Bronchial epithelial cell (primary cell): ENCODE measurements at regions not wholly inside any gene's neighbourhood (a gene's known extent, or its start where the extent isn't known, plus 50 kb on each side); places are given as distances from the start of the nearest gene placed in this dataset.
A peak's percentile ranks its signal among the peaks of the same experiment; 100 is the strongest.

ENCODE experiments used
- DNase-seq: peaks from one replicate; pipeline ENCODE4 v3.0.0-alpha.2; 2010; ENCODE audit warnings: low read depth
- FAIRE-seq: peaks from 2 replicates; lab custom pipeline; 2011; peaks lifted over from hg19 to GRCh38; lab: Jason Lieb, UNC
- H3K27me3 ChIP-seq: 2 replicates; pipeline ENCODE4 v1.5.1; 2011; ENCODE audit warnings: low read length; ENCODE audit not compliant: control insufficient read depth, insufficient read depth
- H3K36me3 ChIP-seq: 2 replicates; pipeline ENCODE4 v1.5.1; 2011; ENCODE audit warnings: low read length; ENCODE audit not compliant: control insufficient read depth, insufficient read depth
- H3K4me3 ChIP-seq: 2 replicates; pipeline ENCODE4 v1.5.1; 2011; ENCODE audit warnings: mild to moderate bottlenecking, low read depth, low read length, control low read depth
- CTCF ChIP-seq: IDR thresholded peaks from 2 replicates; pipeline ENCODE4 v1.5.1; 2011; ENCODE audit warnings: mild to moderate bottlenecking, moderate library complexity, low read length, control low read depth, inconsistent platforms; ENCODE audit not compliant: insufficient read depth, severe bottlenecking

- H3K4me3 ChIP-seq, result no peak overlapping the region
- DNase-seq, result no peak
- H3K27me3 ChIP-seq, result no peaks in the 10 kb centered on the region
- TF ChIP-seq CTCF, result no peak
- FAIRE-seq, result no peak
- H3K36me3 ChIP-seq, result no peaks in the 10 kb centered on the region
Observed at GRCh38 chr10:24127516-24127915, 81.4 kb upstream of the KIAA1217 start.

GRCh38 chr10:24128066-24128730 is 80.7 kb upstream of the KIAA1217 start:
- no peak for TF ChIP-seq CTCF
- no peaks in the 10 kb centered on the region for H3K36me3 ChIP-seq
- no peak for DNase-seq
- no peaks in the 10 kb centered on the region for H3K27me3 ChIP-seq
- FAIRE-seq, result no peak
- H3K4me3 ChIP-seq, result no peak overlapping the region

- TF ChIP-seq CTCF, result no peak
- FAIRE-seq (no peak), DNase-seq (peak; percentile 72)
- Histone ChIP-seq H3K4me3 (no peak overlapping the region), H3K27me3 (no peaks in the 10 kb centered on the region), H3K36me3 (no peaks in the 10 kb centered on the region)
Observed at GRCh38 chr10:24132741-24133140, 76.2 kb upstream of the KIAA1217 start.

GRCh38 chr10:24133835-24134234 is 75.1 kb upstream of the KIAA1217 start:
- no peak for FAIRE-seq

GRCh38 chr10:24136070-24136469 is 72.9 kb upstream of the KIAA1217 start:
- no peak for DNase-seq
- H3K36me3 ChIP-seq, result no peaks in the 10 kb centered on the region
- no peak for TF ChIP-seq CTCF
- no peak for FAIRE-seq
- no peak overlapping the region for H3K4me3 ChIP-seq
- H3K27me3 ChIP-seq, result no peaks in the 10 kb centered on the region

More at GRCh38 chr10:24133835-24134234, 75.1 kb upstream of the KIAA1217 start:
- Histone ChIP-seq H3K36me3 (no peaks in the 10 kb centered on the region), H3K27me3 (no peaks in the 10 kb centered on the region), H3K4me3 (no peak overlapping the region)
- DNase-seq, result no peak
- TF ChIP-seq CTCF, result no peak

- TF ChIP-seq CTCF, result no peak
- FAIRE-seq (no peak), DNase-seq (no peak)
Observed at GRCh38 chr10:24147321-24147720, 61.6 kb upstream of the KIAA1217 start.

More at GRCh38 chr10:24147321-24147720, 61.6 kb upstream of the KIAA1217 start:
- no peak overlapping the region for H3K4me3 ChIP-seq
- no peaks in the 10 kb centered on the region for H3K36me3 ChIP-seq
- H3K27me3 ChIP-seq, result no peaks in the 10 kb centered on the region
